Stimulated activated CD8-positive, alpha-beta memory T cell treated with anti-CD3 and anti-CD28 coated beads, Interleukin-15, amount 100 ng/mL, for 1 hour (primary cell): ENCODE measurements at regions not wholly inside any gene's neighbourhood (a gene's known extent, or its start where the extent isn't known, plus 50 kb on each side); places are given as distances from the start of the nearest gene placed in this dataset.

Experiments used
- DNase-seq: peaks from one replicate; pipeline ENCODE4 v3.0.0-alpha.2; 2020; ENCODE audit warnings: low read depth

DNA sequence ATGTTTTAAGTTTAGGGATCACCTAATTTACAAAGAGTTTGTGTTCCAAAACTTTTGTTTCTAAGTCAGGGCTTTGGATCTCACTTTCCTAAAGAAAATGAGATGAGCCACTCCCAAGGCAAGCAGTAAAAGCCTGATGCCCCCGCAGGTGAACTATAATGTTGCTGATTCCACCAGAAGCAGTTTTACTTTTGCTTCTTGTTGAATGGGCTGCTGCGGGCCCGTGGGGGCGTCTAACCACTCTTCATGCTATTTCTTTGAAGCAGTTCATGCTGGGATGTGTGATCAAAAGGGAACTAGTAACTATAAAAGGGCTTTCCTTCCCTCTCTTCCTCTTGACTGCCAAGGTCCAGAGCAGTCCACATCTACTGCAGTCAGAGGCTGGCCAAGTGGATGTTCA, 118.7 kb upstream of the NEBL start:
- DNase-seq, result no peak

DNA sequence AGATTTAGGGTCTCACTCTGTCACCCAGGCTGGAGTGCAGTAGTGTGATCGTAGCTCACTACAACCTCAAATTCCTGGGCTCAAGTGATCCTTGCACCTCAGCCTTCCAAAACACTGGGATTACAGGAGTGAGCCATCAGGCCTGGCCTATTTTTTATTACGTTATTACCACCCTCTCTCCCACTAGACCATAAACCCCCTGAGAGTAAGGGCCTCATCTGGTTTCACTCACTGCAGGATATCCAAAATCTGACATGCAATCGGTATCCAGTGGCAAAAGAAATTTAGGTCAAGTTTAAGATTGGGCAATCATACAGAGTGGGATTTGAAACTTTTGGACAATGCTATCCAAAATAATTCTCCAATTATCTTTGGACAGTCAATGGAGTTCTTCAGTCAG, 117.0 kb upstream of the NEBL start:
- DNase-seq, result no peak

DNA sequence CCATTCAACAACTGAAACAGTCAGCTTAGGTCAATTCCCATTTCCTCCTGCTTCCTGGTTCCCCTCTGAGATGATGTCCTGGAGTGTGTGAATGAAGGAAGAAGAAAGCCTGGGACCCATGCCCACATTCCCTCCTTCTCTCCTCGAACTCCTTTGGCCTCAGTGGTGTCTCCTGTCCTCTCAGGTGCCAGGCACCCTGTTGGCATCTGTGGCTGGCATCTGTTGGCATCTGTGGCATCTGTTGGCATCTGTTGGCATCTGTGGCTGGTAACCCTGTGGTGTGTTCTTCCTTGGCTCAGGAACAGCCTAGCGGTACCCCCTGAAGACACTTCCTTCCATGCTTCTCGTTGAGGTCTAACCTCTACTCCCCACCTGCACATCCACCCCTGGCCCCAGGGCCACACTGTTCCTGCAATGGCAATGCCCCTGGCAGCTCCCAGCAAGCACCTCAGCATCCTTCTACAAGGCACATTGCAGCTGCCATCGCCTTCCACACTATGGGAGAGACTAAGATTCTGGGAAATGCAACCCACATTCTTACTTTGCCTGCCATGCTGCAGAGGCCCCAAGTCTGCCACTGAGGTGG, 114.4 kb upstream of the NEBL start:
- DNase-seq, result no peak

DNA sequence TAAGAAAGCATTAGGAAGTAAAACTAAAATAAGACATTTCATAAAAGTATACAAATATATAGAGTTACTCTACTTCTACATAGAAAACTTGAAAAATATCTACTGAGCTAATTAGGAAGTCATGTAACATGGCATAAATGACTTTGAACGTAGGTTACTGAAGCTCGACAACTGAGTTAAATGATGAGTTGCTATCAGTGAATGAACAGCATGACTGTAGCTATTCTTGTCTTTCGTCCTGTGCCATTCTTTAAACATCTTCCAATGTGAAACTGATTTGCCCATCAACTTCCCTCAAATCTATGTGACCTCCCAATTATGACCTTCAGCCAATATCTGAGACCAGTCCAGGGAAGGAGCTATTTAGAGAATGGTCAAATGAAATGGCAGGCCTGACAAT, 113.5 kb upstream of the NEBL start:
- DNase-seq, result no peak

DNA sequence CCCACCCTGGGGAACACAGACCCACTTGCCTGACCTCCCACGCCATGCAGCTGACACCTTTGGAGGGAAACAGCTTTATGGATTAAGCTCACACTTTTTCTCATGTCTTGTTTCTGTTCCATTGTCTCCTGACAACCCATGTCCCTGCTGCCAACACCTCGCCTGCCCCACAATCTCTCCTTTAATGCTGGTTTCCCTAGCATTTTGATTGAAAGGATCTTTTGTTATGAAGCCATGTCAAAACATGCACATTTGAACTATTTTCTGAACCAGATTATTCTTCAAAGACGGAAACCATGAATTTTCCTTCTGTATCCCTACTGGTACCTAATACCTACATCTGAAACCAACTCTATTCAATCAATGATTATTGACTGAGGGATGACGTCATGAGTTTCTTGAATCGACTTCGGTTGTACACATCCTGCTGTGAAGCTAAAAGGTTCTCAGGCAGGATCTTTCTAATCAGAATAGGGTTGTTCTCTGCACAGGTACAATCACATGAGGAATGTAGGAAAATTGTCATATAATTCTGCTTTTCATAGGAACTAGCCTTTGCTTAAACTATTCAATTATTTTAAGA, 106.2 kb upstream of the NEBL start:
- DNase-seq, result no peak

DNA sequence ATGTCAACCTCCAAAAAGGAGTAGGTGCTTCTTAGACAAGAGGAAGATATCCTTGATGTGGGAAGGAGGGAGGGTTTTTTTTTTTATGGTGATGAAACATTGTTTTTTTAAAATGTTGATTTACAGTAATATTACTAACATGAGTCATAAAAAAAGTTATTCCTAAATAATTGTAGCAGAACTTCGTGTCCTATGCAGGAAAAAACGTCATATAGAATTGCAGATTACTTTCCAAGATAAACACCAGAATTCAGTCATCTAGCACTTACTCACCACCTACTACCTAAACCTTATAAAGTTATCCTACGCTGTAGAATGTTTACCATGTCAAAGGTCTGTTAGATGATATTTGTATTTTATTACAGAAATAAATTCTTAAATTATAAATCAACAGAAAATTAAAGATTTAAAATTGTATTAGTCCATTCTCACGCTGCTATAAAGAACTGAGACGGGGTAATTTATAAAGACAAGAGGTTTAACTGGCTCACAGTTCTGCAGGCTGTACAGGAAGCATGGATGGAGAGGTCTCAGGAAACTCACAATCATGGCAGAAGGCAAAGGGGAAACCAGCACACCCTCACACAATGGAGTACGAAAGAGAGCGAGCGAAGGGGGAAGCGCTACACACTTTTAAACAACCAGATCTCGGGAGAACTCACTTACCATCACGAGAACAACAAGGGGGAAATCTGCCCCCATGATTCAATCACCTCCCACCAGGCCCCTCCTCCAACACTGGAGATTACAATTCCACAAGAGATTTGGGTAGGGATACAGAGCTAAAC, 105.2 kb upstream of the NEBL start:
- no peak for DNase-seq

DNA sequence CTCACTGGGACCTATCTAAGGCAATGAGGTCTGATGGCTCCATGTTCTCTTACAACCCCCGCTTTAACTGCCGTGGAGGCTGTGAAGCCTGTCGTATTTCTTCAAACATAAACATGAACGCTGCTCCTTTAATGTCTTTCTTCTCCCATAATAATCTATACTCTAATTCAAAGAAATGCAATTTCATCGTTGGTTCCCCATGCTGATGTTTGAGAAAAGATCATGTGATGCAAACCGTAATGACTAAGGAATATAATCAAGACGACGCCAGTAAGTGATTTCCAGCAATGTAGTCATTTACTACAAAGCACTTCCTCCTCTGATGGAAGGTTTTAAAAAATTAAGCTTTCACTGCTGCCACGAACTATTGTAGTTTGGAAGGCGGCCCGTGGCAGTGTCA, 102.6 kb upstream of the NEBL start:
- DNase-seq, result no peak

DNA sequence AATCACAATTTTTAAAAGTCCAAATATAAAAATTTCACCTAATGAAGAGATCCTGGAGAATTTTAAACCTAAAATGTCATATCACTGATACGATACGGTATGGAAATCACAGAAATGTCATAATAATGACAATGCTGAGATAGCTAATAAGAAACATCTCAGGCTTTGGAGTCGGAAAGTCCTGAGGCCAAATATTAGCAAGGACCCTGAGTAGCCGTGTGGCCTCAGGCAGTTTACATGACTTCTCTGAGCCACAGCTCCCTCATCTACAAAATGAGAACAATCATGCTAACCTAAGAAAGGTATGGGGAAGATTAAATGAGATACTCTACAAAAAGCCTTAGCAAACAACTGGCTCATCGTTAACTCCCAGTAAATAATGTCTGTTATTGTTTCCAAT, 100.9 kb upstream of the NEBL start:
- DNase-seq, result no peak

DNA sequence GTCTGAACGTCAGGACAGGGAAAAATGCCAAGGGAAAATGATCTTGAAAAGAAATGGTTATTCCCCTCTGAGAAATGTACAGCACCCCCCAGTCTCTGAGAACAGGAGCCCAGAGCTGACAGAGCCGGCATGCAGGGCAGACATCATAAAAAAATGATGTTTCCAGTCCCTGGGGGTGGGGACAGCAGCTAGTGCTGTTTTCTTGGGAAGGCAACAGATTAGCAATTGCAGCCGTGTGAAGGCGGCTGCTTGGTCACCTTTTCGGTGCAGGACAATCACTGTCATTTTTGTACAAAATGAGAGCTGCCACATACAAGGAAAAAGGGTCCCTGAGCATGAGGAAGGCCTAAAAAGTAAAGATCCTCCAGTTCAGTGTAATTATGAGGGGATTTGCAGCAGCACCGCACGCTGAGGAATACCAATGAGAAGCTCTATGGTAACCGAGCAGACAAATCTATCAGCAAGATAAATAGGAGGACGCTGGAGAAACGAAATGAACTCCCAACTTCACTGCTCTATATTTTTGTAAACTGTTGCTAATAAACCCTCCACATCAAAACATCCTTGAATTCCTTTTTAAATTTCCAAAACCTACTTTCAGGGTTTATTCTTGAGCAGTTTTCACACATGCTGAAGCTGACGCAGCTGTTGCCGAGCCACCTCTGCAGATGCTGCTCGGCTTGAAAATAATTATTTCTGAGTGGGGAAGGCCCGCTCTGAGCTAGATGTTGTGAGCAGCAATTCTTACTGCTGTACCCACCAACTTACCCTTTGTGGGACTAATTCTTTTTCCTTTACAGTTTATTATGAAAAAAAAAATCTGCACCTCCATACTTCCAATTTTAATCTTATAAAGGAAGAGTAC, 98.2 kb upstream of the NEBL start:
- no peak for DNase-seq

DNA sequence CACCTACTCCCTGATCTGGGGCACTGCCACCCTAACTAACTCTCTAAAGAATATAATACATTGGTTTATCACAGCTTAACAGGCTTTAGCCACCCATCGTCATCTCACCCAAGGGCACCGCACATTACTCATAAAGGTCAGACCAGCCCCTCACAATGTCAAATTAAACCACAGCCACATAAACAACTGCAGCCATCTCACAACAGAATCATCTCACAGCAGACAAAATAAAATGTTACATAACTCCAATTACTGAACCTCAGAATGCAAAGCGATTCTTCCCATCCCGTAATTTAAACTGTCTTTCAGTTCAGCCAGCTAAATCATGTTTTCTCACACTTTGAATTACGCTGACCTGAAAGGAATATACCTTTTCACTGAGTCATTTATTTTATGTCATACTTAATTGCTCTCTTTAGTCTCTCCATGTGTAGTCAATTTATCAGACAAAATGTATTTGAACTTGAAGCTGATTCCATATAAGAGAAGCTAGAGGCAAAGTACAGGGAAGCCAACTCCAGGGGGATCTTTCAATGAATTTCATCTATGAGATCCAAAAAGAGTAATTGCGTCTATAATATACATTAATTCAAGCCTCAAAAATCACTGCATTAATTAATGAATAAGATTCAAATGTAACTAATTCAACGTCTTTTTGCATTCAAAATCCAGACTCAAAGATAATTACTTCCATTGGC, 96.9 kb upstream of the NEBL start:
- no peak for DNase-seq

DNA sequence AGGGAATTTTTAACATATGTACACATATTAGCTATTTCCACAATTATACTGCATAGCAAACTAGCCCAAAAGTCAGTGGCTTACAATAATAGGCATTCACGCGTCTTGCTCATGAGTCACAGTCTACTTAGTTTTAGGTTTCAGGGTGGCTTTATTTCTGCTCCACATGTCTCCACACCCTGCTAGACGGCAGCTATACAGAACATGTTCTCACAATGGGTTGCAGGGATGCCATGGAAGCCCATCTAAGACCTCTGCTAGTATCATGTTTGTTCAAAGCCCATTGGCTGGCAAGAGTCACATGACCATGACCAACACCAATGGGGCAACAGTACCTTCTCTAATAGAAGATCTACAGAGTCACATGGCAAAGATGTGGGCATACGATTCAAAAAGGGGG, 96.3 kb upstream of the NEBL start:
- no peak for DNase-seq

DNA sequence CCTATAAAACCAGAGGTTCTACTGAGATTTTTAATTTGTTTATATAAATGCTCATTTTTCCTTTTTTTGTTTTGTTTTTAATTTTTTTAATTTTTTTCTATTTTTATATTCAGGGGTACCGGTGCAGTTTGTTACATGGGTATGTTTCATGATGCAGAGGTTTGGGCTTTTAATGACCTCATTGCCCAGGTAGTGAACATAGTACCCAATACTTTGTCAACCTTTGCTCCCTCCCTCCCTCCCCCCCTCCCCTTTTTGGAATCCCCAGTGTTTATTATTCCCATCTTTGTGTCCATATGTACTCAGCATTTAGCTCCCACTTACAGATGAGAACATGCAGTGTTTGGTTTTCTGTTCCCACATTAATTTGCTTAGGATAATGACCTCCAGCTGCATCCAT, 94.4 kb upstream of the NEBL start:
- DNase-seq, result no peak

DNA sequence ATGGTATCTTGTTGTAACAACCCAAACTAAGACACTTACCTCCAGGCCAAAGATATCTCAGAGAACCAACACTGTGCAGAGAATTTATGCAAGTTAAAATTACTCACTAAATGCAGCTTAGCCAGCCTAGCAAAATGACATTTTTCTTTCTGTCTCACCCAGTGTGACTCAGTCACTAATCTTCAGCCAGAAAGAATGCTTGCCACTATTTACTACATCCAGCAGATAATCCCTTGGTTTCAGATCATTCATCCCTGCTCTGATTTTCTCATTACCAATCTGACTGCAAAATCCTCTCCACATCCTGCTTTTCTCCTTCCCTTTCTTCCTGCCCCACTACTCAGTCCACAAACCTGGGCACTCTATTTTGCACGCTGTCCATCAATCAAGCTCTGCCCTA, 93.5 kb upstream of the NEBL start:
- DNase-seq, result no peak

DNA sequence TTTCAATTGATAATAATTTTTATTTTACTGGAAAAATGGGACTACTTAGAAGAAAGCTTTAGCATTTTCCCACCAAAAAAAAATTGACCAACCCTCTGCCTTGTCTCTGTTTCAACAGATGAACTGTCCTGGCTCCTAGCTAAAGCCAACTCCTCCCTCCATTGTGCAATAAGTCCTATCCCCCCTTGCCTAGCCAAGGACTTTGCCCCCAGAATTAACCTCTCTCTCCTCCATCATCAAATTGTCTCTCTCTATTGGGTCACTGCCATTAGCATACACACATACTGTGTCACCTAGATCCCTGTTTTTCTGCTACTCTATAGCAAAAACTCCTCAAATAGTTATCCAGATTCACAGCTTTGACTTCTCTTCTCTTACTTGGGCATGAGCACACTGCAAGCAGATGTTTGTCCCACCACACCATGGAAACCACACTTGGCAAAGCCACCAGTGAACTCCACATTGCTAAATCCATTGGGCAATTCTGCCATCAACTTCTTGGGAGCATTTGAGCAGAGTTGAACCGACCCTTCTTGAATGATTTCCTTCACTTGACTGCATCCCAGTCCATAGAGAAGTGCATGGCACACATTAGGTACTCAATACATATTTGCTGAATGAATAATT, 91.4 kb upstream of the NEBL start:
- DNase-seq, result no peak

DNA sequence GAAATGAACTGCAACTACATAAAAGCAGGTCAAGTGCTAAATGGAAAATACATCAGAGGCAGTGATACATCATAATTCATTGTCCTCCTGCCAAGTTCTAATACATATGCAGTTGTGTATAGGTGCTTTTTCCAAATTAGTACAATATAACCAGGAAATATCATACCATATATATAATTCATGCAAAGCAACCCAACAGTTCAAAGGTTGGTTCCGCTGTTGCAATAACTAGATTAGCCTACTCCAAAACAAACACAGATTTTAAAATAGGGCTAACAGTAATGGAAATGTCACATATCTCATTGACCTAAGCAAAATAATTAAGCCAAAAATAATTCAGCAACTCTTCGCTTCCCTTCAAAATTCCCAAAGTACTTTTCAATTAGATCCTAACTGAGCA, 88.9 kb upstream of the NEBL start:
- DNase-seq, result no peak

DNA sequence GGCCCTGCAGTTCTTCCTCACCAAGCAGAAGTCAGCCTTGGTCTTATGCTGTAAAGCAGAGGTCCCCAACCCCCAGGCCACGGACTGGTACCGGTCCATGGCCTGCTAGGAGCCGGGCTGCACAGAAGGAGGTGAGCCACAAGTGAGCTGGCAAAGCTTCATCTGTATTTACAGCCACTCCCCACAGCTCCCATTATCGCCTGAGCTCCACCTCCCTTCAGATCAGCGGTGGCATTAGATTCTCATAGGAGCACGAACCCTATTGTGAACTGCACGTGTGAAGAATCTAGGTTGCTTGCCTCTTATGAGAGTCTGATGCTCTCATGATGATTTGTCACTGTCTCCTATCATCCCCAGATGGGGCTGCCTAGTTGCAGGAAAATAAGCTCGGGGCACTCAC, 87.6 kb upstream of the NEBL start:
- DNase-seq, result no peak

DNA sequence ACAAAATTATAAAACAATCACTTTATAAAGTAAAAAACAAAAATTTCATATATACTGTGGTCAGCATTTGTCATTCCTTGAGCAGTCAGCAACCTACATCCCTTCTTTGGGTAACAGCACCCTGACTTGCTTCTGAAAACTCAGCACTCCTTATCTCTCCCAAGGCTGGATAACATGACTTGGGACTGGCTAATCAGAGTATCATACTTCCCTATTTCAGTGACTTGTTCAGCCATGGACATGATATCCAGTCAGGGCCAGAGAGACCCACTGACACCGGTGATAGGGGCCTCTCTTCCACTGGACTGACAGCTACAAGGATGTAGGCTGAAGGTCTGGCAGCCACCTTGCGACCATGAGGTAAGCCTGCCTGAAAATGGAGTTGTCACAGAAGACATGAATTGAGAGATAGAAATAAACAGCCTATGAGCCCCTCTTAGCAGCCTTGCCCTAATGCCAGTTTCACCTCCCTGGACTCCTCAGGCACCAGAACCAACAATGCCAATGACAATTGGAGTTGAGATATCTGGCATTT, 84.4 kb upstream of the NEBL start:
- DNase-seq, result no peak

DNA sequence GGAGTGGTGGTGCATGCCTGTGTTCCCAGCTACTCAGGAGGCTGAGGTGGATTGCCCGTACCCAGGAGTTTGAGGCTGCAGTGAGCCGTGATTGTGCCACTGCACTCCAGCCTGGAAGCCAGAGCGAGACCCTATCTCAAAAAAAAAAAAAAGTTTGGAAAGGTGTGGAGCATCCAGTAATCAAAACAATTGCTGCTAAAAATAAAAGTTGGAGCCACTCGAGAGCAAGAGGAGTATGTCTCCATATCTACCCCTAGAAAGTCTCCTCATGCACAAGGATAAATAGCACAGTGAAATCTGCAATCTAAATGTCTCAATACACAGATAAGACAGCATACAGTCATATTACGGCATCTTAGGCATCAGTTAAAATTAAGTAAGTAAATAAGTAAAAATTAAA, 81.5 kb upstream of the NEBL start:
- no peak for DNase-seq

DNA sequence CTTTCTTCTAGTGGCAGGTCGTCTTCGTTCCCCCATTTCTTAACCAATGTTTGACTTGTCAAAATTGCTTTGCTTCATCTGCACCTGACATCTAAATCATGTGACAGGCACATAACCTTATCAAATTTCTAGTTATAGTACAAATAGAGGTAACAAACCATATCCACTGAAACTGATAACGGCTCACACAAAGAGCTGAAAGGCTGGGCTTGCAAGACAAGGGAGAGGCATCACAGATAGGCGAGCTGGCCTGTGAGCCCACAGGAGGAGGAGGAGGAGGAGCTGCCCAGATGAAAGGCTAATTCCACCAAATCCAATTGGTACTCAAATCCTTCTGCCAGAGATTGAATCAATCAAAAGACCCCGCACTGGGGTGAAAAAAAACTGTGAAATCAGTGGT, 80.2 kb upstream of the NEBL start:
- DNase-seq, result no peak

DNA sequence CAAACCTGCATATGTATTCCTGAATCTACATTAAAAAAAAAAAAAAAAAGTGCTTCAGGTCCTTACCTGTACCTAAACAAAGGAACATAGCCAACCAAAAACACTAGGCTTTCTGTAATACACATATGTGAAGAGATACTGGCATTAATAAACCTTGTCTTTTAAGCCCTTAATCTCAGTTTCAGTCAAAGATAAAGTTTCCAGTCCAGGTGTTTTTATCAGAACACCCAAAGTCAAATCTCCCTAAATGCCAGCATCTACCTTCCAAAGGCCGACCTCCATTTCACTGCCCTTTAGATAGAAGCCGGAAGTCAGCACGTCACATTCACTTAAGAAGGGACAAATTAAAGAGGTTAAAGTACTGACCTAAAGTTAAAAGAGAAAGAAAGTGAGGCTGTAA, 79.8 kb upstream of the NEBL start:
- no peak for DNase-seq

DNA sequence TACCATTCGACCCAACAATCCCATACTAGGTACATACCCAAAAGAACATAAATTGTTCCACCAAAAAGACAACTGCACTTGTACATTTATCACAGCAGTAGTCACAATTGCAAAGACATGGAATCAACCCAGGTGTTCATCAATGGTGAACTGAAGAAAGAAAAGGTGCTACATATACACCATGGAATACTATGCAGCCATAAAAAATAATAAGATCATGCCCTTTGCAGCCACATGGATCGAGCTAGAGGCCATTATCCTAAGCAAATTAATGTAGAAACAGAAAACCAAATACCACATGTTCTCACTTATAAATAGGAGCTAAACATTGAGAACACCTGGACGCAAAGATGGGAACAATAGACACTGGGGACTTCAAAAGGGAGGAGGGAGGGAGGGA, 79.3 kb upstream of the NEBL start:
- no peak for DNase-seq

DNA sequence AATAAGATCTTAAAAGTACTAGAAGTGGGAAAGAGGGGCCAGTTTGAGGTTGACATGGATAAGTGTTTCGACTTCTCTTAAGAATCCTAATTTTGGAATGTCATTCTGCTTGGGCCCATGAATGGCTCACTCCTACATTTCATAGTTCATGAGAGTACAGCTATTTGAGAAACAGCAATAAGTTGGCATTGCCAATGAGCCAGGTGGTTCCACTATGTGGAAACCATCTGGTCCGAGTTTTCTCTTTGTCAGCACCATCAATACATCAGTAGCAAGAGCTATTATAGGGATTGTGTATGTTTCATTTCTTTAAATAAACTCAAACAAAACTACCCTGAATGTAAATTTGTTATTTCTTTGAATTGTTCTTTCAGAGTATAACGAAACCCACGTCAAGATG, 78.1 kb upstream of the NEBL start:
- DNase-seq, result no peak
